ENCODE measurements at regions not wholly inside any gene's neighbourhood (a gene's known extent, or its start where the extent isn't known, plus 50 kb on each side); places are given as distances from the start of the nearest gene placed in this dataset.
"Not testable (repeated sequence)": the region's sequence is repeated elsewhere in the genome, so short reads cannot be mapped to it uniquely, and the experiment has no call there.

DNA sequence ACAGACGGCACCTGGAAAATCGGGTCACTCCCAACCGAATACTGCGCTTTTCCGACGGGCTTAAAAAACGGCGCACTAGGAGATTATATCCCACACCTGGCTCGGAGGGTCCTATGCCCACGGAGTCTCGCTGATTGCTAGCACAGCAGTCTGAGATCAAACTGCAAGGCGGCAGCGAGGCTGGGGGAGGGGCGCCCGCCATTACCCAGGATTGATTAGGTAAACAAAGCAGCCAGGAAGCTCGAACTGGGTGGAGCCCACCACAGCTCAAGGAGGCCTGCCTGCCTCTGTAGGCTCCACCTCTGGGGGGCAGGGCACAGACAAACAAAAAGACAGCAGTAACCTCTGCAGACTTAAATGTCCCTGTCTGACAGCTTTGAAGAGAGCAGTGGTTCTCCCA lies 64.5 kb downstream of the SLC30A10 start:
- not testable (repeated sequence) for DNase-seq (ENCODE audit: low read depth)

GRCh38 chr1:219862366-219862765 lies 66.0 kb downstream of the SLC30A10 start:
- no peak for DNase-seq (ENCODE audit: low read depth)

- no peak for DNase-seq (ENCODE audit: low read depth)
These were observed 69.4 kb downstream of the SLC30A10 start for GRCh38 chr1:219858980-219859379.

GRCh38 chr1:219847215-219847855 lies 81.0 kb downstream of the SLC30A10 start:
- DNase-seq (ENCODE audit: low read depth): peak; percentile 6

GRCh38 chr1:219839595-219839994 lies 88.8 kb downstream of the SLC30A10 start:
- DNase-seq (ENCODE audit: low read depth): not testable (repeated sequence)

GRCh38 chr1:219837994-219838294 lies 90.4 kb downstream of the SLC30A10 start:
- no peak for DNase-seq (ENCODE audit: low read depth)

GRCh38 chr1:219837274-219837993 lies 90.9 kb downstream of the SLC30A10 start:
- peak; percentile 62 for DNase-seq (ENCODE audit: low read depth)

DNA sequence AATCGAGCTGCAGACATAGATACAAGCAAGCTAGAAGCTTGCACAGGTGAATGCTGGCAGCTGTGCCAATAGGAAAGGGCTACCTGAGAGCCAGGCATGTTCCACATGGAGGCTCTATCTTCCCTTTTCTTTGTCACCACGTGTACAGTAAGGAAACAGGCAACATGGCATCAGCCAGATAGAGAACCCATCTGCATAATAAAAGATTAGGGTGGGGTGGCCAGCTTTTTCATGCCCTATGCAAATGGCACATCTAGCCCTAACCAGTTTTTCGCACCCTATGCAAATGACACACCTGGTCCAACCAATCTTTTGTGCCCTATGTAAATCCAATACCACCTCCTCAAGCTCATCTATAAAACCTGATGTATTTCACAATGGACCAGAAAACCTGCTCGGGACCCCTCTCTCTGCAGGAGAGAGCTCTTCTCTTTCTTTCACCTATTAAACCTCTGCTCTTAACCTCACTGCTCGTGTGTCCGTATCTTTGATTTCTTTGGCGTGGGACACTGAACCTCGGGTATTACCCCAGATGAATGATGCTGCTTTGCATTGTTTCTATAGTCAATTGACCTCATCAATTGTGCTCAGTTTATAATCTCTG lies 93.9 kb downstream of the SLC30A10 start:
- no peak for DNase-seq (ENCODE audit: low read depth)

GRCh38 chr1:219833214-219833815 lies 95.0 kb downstream of the SLC30A10 start:
- no peak for DNase-seq (ENCODE audit: low read depth)

- no peak for DNase-seq (ENCODE audit: low read depth)
These were observed 102.1 kb downstream of the SLC30A10 start for GRCh38 chr1:219826290-219826689.

DNA sequence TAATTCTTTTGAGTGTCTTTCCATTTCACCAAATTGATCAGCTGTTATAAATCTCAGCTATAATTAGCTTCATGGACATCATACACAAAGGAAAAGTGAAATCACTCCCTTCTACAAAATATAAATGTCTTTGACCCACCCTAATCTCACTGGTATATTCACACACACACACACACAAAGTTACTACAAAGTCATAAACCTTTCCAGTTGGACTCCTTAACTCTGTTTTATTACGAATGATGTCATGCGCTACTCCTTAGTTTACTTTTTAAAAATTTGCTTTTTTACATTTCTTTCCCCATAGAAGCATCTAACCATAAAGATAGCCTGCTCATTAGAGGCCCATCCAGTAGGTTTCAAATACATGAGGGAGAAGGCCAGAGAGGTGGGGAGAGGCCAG lies 103.0 kb downstream of the SLC30A10 start:
- no peak for DNase-seq (ENCODE audit: low read depth)

DNA sequence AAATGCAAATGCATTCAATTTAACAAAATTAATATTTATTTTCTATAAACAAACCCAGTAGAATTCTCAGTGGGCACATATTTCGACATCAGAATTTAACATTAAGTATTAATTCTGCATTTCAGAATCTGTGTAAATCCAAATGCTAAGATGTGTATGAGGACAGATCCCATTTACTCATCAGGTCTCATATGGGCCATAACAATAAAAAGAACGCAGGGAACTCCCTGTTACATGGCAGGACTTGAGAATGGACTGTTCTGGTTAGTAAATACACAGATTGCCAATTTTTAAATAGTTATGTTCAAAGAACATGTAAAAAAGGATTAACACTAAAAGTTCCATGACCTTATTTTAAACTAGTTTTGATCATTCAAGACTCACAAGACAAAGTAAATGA lies 104.0 kb downstream of the SLC30A10 start:
- DNase-seq (ENCODE audit: low read depth): no peak

GRCh38 chr1:219820551-219820950 lies 107.8 kb downstream of the SLC30A10 start:
- DNase-seq (ENCODE audit: low read depth): no peak

GRCh38 chr1:219817914-219818313 lies 110.4 kb downstream of the SLC30A10 start:
- DNase-seq (ENCODE audit: low read depth): no peak

DNA sequence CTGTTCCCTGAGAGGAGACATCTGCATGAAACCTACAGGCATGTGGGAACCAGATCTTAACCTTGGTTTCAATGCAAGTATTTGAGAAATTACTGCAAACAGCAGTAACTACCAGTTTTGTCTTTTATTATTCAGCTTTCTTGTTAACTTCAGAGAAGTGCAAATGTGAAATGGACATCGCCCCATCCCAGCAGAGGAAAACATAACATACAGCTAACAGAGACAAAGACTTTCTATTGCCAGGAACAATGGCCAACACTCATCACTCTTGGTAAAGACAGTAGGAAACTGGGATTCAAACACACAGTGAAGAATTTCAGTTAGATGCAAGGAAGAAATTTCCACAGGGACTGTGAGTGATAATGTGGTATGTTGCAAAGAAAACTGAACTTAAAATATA lies 115.1 kb downstream of the SLC30A10 start:
- DNase-seq (ENCODE audit: low read depth): no peak

GRCh38 chr1:219812491-219813203 lies 115.7 kb downstream of the SLC30A10 start:
- peak; percentile 82 for DNase-seq (ENCODE audit: low read depth)

- no peak for DNase-seq (ENCODE audit: low read depth)
These were observed 116.3 kb downstream of the SLC30A10 start for GRCh38 chr1:219812086-219812485.

DNA sequence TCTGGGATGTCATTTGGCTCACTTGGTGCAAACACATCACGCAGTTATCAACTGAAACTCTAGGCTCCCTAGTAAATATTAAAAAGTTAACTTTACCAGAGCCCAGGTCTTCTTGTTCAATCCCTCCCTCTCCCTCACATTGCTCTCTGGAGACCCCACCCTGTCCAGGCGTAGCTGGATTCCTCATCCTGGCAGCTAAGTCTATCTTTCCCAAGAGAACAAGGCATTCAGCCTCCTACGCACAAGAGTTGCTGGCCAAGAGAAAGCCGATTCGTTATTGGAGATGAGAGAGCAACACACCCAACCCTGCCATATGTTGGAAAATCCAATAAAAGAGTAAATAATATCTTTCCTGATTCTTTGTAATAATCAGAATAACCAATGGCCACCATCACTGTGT lies 117.9 kb downstream of the SLC30A10 start:
- DNase-seq (ENCODE audit: low read depth): no peak

GRCh38 chr1:219808790-219809189 lies 119.6 kb downstream of the SLC30A10 start:
- DNase-seq (ENCODE audit: low read depth): no peak

DNA sequence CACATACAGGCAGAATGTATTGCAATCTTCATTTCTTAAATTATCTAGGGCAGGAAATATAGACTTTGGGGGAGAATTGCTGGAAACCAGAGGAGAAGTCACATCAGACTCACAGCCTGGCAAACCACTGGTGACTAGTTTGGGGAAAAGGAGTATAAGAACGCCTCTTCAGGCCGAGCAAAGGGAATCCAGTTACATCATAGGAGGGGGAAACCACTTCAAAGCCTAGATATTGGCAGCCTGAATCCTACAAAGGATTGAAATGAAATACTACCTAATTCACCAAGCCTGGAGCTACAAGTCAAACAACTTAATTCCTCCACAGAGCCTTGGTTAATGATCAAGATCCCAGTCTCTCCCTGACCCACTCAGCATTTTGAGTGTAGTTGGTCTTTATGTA lies 121.7 kb downstream of the SLC30A10 start:
- no peak for DNase-seq (ENCODE audit: low read depth)

DNA sequence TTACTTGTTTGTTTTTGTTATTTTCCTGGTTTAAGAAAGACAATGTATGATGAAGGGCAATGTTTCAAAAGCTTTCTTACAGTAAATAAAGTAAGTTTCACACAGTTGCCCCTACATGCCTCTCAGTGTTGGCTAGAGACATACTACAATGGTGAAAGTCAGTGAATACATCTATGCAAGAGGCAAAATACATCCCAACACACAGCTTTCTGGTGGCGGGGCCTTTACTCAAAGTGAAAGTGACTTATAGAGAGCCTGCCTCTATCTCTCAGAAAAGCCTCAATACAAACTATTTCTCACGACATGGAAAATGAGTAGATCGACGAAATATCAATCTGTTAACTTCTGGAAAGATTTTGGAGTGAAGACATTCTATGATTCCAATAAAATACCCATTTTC lies 122.3 kb downstream of the SLC30A10 start:
- DNase-seq (ENCODE audit: low read depth): no peak

- no peak for DNase-seq (ENCODE audit: low read depth)
These were observed 123.2 kb downstream of the SLC30A10 start for GRCh38 chr1:219805191-219805590.

Measured in ELR (cell line).